Nephron progenitor cell (in vitro differentiated cells): ENCODE measurements at regions not wholly inside any gene's neighbourhood (a gene's known extent, or its start where the extent isn't known, plus 50 kb on each side); places are given as distances from the start of the nearest gene placed in this dataset.
"Not testable (repeated sequence)": the region's sequence is repeated elsewhere in the genome, so short reads cannot be mapped to it uniquely, and the experiment has no call there.

Experiments used
- DNase-seq: peaks from one replicate; pipeline ENCODE4 v3.0.0; 2021
- H3K27ac Mint-ChIP-seq: 2 replicates; pipeline ENCODE4 v1.8.0; 2021; ENCODE audit warnings: mild to moderate bottlenecking, moderate library complexity, mixed read lengths
- H3K27me3 Mint-ChIP-seq: 2 replicates; pipeline ENCODE4 v1.8.0; 2021; ENCODE audit warnings: mild to moderate bottlenecking, low read depth, mixed read lengths; ENCODE audit not compliant: poor library complexity
- H3K36me3 Mint-ChIP-seq: 2 replicates; pipeline ENCODE4 v1.8.0; 2021; ENCODE audit warnings: low read depth, mixed read lengths
- H3K4me1 Mint-ChIP-seq: 2 replicates; pipeline ENCODE4 v1.8.0; 2021; ENCODE audit warnings: mixed read lengths
- H3K4me3 Mint-ChIP-seq: 2 replicates; pipeline ENCODE4 v1.8.0; 2021; ENCODE audit warnings: mild to moderate bottlenecking, moderate library complexity, mixed read lengths
- H3K9me3 Mint-ChIP-seq: 2 replicates; pipeline ENCODE4 v1.8.0; 2021; ENCODE audit warnings: mild to moderate bottlenecking, moderate library complexity, mixed read lengths
- TF ChIP-seq, protein P1 (sequence below): fragments of 200-600 bp; sonication (generic); IDR thresholded peaks from 2 replicates; pipeline ENCODE4 v1.5.0; 2021; ENCODE audit warnings: antibody characterized with exemption

DNA sequence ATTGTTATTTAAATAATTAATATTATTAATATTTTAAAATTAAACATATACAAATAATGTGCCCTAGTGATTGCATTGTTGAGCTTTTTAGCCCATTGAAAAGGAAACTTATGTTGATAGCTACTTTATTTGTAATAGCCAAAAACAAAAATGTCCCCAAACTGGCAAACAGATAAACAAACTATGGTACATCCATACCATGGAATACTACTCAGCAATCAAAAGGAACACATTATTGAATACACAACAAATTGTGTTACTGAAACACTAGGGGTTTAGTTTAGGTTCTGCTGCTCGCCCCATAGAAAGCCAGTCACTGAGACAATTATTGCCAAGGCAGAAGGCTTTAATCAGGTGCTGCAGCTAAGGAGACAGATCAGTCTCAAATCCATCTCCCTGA is 239.7 kb upstream of the KITLG start:
- H3K27ac Mint-ChIP-seq: no peak overlapping the region
- DNase-seq: no peak

GRCh38 chr12:88816201-88816600 is 235.9 kb upstream of the KITLG start:
- Mint-ChIP-seq H3K27ac (no peak overlapping the region), H3K36me3 (no peaks in the 10 kb centered on the region), H3K4me1 (no peaks in the 10 kb centered on the region), H3K4me3 (no peak overlapping the region), H3K27me3 (no peaks in the 10 kb centered on the region), H3K9me3 (no peaks in the 10 kb centered on the region)
- DNase-seq: no peak
- TF ChIP-seq, protein P1, sequence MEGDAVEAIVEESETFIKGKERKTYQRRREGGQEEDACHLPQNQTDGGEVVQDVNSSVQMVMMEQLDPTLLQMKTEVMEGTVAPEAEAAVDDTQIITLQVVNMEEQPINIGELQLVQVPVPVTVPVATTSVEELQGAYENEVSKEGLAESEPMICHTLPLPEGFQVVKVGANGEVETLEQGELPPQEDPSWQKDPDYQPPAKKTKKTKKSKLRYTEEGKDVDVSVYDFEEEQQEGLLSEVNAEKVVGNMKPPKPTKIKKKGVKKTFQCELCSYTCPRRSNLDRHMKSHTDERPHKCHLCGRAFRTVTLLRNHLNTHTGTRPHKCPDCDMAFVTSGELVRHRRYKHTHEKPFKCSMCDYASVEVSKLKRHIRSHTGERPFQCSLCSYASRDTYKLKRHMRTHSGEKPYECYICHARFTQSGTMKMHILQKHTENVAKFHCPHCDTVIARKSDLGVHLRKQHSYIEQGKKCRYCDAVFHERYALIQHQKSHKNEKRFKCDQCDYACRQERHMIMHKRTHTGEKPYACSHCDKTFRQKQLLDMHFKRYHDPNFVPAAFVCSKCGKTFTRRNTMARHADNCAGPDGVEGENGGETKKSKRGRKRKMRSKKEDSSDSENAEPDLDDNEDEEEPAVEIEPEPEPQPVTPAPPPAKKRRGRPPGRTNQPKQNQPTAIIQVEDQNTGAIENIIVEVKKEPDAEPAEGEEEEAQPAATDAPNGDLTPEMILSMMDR: no peak

More for the DNA sequence above, 239.7 kb upstream of the KITLG start:
- no peaks in the 10 kb centered on the region for H3K27me3 Mint-ChIP-seq
- H3K4me1 Mint-ChIP-seq: no peaks in the 10 kb centered on the region
- H3K36me3 Mint-ChIP-seq: no peaks in the 10 kb centered on the region
- H3K9me3 Mint-ChIP-seq: no peaks in the 10 kb centered on the region
- no peak overlapping the region for H3K4me3 Mint-ChIP-seq
- TF ChIP-seq, protein P1: no peak

GRCh38 chr12:88814779-88815178 is 234.5 kb upstream of the KITLG start:
- no peak overlapping the region for H3K4me3 Mint-ChIP-seq
- no peaks in the 10 kb centered on the region for H3K4me1 Mint-ChIP-seq
- H3K9me3 Mint-ChIP-seq: no peaks in the 10 kb centered on the region
- TF ChIP-seq, protein P1: no peak
- no peak for DNase-seq
- no peaks in the 10 kb centered on the region for H3K27me3 Mint-ChIP-seq
- no peaks in the 10 kb centered on the region for H3K36me3 Mint-ChIP-seq
- H3K27ac Mint-ChIP-seq: no peak overlapping the region

- H3K27ac Mint-ChIP-seq: no peak overlapping the region
- TF ChIP-seq, protein P1: no peak
- no peak overlapping the region for H3K4me3 Mint-ChIP-seq
These were observed 232.3 kb upstream of the KITLG start for GRCh38 chr12:88812610-88813009.

GRCh38 chr12:88810806-88811205 is 230.5 kb upstream of the KITLG start:
- no peaks in the 10 kb centered on the region for H3K9me3 Mint-ChIP-seq
- no peak overlapping the region for H3K27ac Mint-ChIP-seq
- H3K36me3 Mint-ChIP-seq: no peaks in the 10 kb centered on the region
- H3K4me1 Mint-ChIP-seq: no peaks in the 10 kb centered on the region
- TF ChIP-seq, protein P1: no peak
- H3K4me3 Mint-ChIP-seq: no peak overlapping the region
- no peaks in the 10 kb centered on the region for H3K27me3 Mint-ChIP-seq
- no peak for DNase-seq

More at GRCh38 chr12:88812610-88813009, 232.3 kb upstream of the KITLG start:
- Mint-ChIP-seq H3K27me3 (no peaks in the 10 kb centered on the region), H3K36me3 (no peaks in the 10 kb centered on the region), H3K9me3 (no peaks in the 10 kb centered on the region), H3K4me1 (no peaks in the 10 kb centered on the region)
- no peak for DNase-seq

DNA sequence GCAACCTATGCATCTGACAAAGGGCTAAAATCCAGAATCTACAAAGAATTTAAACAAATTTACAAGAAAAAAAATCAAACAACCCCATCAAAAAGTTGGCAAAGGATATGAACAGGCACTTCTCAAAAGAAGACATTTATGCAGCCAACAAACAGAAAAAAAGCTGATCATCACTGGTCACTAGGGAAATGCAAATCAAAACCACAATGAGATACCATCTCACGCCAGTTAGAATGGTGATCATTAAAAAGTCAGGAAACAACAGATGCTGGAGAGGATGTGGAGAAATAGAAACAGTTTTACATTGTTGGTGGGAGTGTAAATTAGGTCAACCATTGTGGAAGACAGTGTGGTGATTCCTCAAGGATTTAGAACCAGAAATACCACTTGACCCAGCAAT is 229.6 kb upstream of the KITLG start:
- not testable (repeated sequence) for H3K9me3 Mint-ChIP-seq, H3K27me3 Mint-ChIP-seq, H3K27ac Mint-ChIP-seq, H3K4me1 Mint-ChIP-seq, H3K36me3 Mint-ChIP-seq, H3K4me3 Mint-ChIP-seq, DNase-seq
